ENCODE measurements at regions not wholly inside any gene's neighbourhood (a gene's known extent, or its start where the extent isn't known, plus 50 kb on each side); places are given as distances from the start of the nearest gene placed in this dataset.

- TF ChIP-seq CTCF (IDR thresholded peaks at IDR 0.05) (no peak), EP300 (IDR thresholded peaks at IDR 0.05) (no peak), POLR2A (IDR thresholded peaks at IDR 0.05) (no peak), POLR2AphosphoS5 (IDR thresholded peaks at IDR 0.05) (no peak)
Observed at GRCh38 chr13:91126806-91127205, 220.7 kb upstream of the MIR17HG start.

Data from gastroesophageal sphincter (tissue), 3 donors.